Erythroblast (primary cell): ENCODE measurements at regions not wholly inside any gene's neighbourhood (a gene's known extent, or its start where the extent isn't known, plus 50 kb on each side); places are given as distances from the start of the nearest gene placed in this dataset.

ENCODE experiments used
- GATA1 ChIP-seq: IDR thresholded peaks from 2 replicates; pipeline ENCODE4 v1.6.1; 2011; ENCODE audit warnings: low read depth, mild to moderate bottlenecking, control low read depth, low read length, moderate library complexity
- POLR2A ChIP-seq: IDR thresholded peaks from 2 replicates; pipeline ENCODE4 v1.6.1; 2011; ENCODE audit warnings: mild to moderate bottlenecking, low read length

GRCh38 chr3:144893980-144894379, 922.4 kb downstream of the DIPK2A start:
- TF ChIP-seq POLR2A: no peak
- TF ChIP-seq GATA1: no peak
